ENCODE measurements at regions not wholly inside any gene's neighbourhood (a gene's known extent, or its start where the extent isn't known, plus 50 kb on each side); places are given as distances from the start of the nearest gene placed in this dataset.
"Not testable (repeated sequence)": the region's sequence is repeated elsewhere in the genome, so short reads cannot be mapped to it uniquely, and the experiment has no call there.

DNA sequence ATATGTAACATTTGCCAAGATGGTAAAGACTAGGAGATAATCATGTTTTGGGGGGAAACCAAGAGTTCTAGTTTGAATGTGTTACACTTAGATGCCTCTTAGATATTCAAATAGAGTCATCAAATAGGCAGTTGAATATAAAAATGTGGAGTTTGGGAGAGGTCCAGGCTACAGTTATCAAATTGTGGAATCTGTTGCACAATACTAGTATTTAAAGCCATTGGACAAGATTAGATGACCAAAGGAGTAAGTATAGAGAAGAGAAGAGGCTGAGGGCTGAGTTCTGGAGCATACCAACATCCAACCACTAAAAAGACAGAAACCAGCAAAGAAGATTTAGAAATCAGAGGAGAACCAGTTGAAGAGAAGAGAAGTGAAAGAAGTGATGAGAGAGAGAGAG, 72.7 kb downstream of the NAA11 start:
- peaks cover 6% of the 10 kb centered on the region for H3K9me3 Mint-ChIP-seq
- H3K4me3 Mint-ChIP-seq, result no peak overlapping the region
- H3K4me1 Mint-ChIP-seq, result no peaks in the 10 kb centered on the region
- H3K27ac Mint-ChIP-seq, result no peak overlapping the region
- H3K27me3 Mint-ChIP-seq (ENCODE audit: low read depth), result no peaks in the 10 kb centered on the region
- TF ChIP-seq CTCF (IDR thresholded peaks at IDR 0.05; ENCODE audit: unreplicated experiment in 3 of 3), result no peak
- H3K36me3 Mint-ChIP-seq (ENCODE audit: low read depth), result no peaks in the 10 kb centered on the region

- no peak overlapping the region for H3K4me3 Mint-ChIP-seq
- H3K4me1 Mint-ChIP-seq, result no peaks in the 10 kb centered on the region
- no peaks in the 10 kb centered on the region for H3K27me3 Mint-ChIP-seq (ENCODE audit: low read depth)
- TF ChIP-seq CTCF (IDR thresholded peaks at IDR 0.05; ENCODE audit: unreplicated experiment in 3 of 3), result no peak
- no peaks in the 10 kb centered on the region for H3K36me3 Mint-ChIP-seq (ENCODE audit: low read depth)
- H3K9me3 Mint-ChIP-seq, result peaks cover 10% of the 10 kb centered on the region
- no peak overlapping the region for H3K27ac Mint-ChIP-seq
These were observed 75.0 kb downstream of the NAA11 start for GRCh38 chr4:79250887-79251286.

DNA sequence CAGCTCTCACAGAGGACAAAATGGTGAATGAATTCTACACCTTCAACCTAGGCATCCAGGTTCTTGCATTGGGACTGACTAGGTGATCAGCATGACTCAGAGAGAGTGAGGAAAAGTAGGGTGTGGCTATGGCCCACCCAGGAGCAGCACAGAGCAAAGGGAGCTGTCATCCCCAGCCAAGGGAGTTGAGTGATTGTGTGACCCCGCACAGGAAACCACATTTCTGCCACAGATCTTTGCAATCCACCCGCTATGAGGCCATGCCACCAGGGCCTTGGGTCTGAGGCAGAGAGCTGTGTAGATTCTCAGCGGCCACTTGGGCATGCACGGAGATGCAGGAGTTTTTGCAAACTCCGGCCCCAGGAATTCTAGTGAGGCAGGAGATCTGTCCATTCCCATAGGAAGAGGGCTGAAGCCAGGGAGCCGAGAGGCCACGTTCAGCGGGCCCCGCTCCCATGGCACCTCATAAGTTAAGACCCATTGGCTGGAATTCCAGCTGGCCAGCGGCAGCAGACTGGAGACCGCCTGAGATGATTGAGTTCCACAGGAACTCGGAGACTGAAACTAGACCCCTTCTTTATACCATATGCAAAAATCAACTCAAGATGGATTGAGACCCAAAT, 75.9 kb downstream of the NAA11 start:
- H3K4me3 Mint-ChIP-seq, result no peak overlapping the region
- H3K9me3 Mint-ChIP-seq, result peaks cover 10% of the 10 kb centered on the region
- TF ChIP-seq CTCF (IDR thresholded peaks at IDR 0.05; ENCODE audit: unreplicated experiment in 3 of 3), result no peak
- H3K27me3 Mint-ChIP-seq (ENCODE audit: low read depth), result no peaks in the 10 kb centered on the region
- no peak overlapping the region for H3K27ac Mint-ChIP-seq
- H3K36me3 Mint-ChIP-seq (ENCODE audit: low read depth), result no peaks in the 10 kb centered on the region
- no peaks in the 10 kb centered on the region for H3K4me1 Mint-ChIP-seq

DNA sequence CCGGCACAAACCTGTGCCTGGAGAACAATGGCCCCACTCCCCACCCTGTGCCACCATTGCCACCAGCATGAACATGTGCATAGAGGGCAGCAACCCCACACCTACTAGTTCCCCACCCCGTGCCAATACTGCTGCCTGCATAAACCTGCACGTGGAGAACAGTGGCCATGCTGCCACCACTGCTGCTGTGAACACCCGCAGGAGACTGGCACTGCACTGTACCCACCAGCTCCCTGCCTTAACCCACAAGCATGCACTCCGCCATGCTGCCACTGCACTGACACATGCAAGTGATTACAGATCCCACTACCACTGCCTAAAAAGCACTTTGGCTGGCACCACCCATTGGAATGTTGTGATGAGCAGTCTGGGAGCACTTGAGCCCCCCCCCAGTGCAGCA, 77.3 kb downstream of the NAA11 start:
- H3K27ac Mint-ChIP-seq, result no peak overlapping the region
- no peaks in the 10 kb centered on the region for H3K4me1 Mint-ChIP-seq
- H3K4me3 Mint-ChIP-seq, result no peak overlapping the region
- peaks cover 11% of the 10 kb centered on the region for H3K9me3 Mint-ChIP-seq
- no peak for TF ChIP-seq CTCF (IDR thresholded peaks at IDR 0.05; ENCODE audit: unreplicated experiment in 3 of 3)
- H3K36me3 Mint-ChIP-seq (ENCODE audit: low read depth), result peaks cover 1% of the 10 kb centered on the region
- H3K27me3 Mint-ChIP-seq (ENCODE audit: low read depth), result no peaks in the 10 kb centered on the region

DNA sequence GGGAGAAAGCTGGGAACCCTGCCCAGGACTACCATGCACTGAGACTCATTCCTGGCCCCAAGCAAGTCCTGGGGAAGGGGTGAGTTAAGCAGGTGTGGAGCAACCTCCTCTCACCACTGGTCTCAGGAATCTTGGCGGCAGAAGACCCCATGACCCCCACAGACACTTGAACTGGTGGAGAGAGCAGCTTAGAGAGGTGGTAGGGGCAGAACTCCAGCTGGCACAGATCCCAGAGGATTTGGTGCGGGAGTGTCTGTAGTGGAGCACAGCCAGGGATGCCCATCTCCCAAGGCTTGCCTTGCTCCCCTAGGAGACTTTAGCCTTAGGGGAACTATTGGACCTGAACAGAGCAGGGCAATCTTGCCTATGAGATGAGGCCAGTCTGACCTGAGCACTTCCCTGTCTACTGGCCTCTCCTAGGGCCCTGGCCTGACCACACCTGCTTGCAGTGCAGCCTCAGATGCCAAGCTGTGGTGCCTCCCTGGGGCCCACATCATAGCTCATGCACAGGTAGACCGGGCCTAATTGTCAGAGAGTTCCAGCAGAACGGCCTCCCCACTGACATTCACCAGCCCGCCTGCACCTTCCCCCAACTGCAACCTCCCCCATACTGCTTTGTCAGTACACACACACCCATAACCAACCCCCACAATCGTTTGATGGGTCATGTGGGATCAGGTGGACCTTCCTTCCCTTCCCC, 78.0 kb downstream of the NAA11 start:
- peaks cover 4% of the 10 kb centered on the region for H3K36me3 Mint-ChIP-seq (ENCODE audit: low read depth)
- no peak for TF ChIP-seq CTCF (IDR thresholded peaks at IDR 0.05; ENCODE audit: unreplicated experiment in 3 of 3)
- H3K9me3 Mint-ChIP-seq, result peaks cover 13% of the 10 kb centered on the region
- H3K27ac Mint-ChIP-seq, result no peak overlapping the region
- no peaks in the 10 kb centered on the region for H3K27me3 Mint-ChIP-seq (ENCODE audit: low read depth)
- H3K4me1 Mint-ChIP-seq, result no peaks in the 10 kb centered on the region
- no peak overlapping the region for H3K4me3 Mint-ChIP-seq

DNA sequence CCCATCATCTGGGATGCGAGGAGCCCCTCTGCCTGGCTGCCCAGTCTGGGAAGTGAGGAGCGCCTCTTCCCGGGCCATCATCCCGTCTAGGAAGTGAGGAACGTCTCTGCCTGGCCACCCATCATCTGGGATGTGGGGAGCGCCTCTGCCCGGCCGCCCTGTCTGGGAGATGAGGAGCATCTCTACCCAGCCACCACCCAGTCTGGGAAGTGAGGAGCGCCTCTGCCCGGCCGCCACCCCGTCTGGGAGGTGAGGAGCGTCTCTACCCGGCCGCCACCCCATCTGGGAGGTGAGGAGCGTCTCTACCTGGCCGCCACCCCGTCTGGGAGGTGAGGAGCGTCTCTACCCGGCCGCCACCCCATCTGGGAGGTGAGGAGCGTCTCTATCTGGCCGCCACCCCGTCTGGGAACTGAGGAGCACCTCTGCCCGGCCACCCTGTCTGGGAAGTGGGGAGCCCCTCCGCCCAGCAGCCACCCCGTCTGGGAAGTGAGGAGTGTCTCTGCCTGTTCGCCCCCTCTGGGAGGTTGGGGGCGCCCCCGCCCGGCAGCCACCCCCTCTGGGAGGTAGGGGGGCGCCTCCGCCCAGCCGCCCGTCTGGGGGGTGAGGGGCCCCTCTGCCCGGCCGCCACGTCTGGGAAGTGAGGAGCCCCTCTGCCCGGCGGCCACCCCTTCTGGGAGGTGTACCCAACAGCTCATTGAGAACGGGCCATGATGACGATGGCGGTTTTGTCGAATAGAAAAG, 80.5 kb downstream of the NAA11 start:
- H3K36me3 Mint-ChIP-seq (ENCODE audit: low read depth); H3K9me3 Mint-ChIP-seq; H3K27me3 Mint-ChIP-seq (ENCODE audit: low read depth); H3K4me1 Mint-ChIP-seq; H3K4me3 Mint-ChIP-seq; H3K27ac Mint-ChIP-seq: not testable (repeated sequence)
